GM19452 (cell line): ENCODE measurements at regions not wholly inside any gene's neighbourhood (a gene's known extent, or its start where the extent isn't known, plus 50 kb on each side); places are given as distances from the start of the nearest gene placed in this dataset.

Source experiments
- ATAC-seq: cut with Tn5 transposase; IDR thresholded peaks from one replicate; pipeline ENCODE4 v1.9.1; 2021; ENCODE audit not compliant: unreplicated experiment

GRCh38 chr14:99040052-99040451 is 231.9 kb downstream of the BCL11B start:
- no peak for ATAC-seq

DNA sequence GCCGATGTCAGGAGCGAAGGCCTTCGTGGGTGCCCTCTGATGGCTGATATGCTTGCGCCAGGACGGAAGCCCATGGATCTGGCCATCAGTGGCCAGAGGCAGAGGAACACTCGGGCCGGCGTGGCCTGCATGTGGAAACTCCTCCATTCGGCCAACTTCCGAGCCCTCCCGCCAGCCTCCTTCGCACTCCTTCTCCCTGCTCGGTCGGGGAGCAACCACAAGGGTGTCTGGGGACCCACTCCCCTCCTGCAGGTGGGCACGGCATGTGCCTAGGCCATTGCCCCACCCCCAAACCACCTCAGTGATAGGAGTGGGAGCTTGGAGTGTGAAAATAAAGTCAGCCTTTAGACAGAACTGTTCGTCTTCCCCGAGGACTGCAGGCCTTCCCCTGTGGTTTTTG is 231.3 kb downstream of the BCL11B start:
- ATAC-seq = no peak

- no peak for ATAC-seq
Observed at GRCh38 chr14:99041141-99041819, 230.7 kb downstream of the BCL11B start.

DNA sequence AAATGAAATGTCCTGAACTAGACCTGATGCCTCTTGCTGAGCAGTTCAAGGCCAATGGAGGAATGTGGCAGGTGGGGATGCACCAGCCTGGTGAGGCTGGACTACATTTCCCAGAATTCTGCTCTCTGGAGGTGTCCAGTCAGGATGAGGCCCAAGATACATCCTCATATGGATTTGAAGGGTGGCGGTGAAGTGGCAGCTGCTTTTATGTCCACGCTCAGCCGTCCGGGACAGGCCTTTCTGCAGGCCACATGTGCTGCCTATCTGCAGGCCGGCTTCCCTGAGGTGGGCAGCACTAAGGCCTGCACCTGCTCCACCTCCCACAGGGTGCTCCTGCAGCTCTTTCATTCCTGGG is 230.2 kb downstream of the BCL11B start:
- ATAC-seq = no peak

DNA sequence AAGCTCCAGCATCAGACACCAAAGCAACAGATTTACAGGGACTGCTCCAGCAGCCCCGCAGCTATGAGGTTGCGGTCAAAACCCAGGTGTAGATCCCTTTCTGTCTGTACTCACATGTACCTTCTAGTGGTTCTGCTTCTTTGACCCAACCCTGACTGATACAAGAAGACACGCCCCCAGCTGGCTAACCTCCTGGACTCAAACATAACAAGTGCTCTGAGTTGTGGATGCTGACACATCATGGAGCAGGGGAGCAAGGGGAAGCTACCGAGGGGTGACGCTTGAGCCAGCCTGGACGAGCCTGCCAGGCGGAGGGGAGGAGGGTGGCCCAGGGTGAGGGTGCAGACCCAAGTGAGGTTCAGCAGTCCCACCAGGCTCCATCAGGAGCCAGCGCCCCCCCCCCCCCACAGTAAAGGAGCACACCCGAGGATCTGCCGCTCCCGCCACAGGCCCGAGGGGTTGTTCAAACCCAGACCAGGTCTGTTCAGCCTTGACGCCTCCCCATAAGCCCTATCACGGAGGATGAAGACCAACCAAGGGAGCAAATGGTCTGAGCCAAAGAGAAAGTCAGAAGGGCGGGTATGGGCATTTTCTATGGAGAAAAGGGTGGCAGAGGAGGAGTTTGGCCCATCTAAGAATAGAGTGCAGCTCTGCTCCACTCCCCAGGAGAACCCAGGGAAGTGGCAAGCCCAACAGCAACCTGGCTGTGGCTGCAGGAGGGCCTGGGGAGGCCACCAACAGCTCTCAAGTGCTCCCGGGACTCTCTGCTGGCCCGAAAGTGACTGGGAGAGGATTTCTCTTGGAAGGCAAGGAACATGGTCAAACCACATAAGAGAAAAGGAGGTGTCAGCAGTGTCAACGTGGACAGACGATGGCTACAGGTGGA is 229.4 kb downstream of the BCL11B start:
- ATAC-seq = no peak

GRCh38 chr14:99043267-99043615 is 228.8 kb downstream of the BCL11B start:
- ATAC-seq = no peak

GRCh38 chr14:99043756-99044155 is 228.2 kb downstream of the BCL11B start:
- ATAC-seq = no peak

GRCh38 chr14:99047441-99048031 is 224.5 kb downstream of the BCL11B start:
- ATAC-seq = no peak

DNA sequence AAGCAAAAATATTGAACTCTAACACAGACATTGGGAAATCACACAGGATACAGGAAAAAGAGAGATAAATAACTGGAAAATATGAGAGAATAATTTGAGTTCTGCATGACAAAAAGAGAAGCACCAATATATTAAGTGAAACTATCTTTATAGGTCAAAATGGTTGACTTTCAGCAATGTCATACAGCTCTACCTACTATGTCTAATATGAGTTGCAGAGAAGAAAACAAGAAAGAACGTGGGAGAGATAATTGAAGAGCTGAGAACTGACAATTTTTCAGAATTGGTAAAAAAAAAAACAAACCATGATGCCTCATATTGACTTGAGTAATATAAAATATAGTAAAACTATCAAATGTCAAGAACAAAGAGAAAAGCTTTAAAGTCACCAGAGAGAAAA is 221.7 kb downstream of the BCL11B start:
- ATAC-seq = no peak

GRCh38 chr14:99052467-99052866 is 219.5 kb downstream of the BCL11B start:
- no peak for ATAC-seq

GRCh38 chr14:99055019-99055418 is 217.0 kb downstream of the BCL11B start:
- ATAC-seq = no peak

DNA sequence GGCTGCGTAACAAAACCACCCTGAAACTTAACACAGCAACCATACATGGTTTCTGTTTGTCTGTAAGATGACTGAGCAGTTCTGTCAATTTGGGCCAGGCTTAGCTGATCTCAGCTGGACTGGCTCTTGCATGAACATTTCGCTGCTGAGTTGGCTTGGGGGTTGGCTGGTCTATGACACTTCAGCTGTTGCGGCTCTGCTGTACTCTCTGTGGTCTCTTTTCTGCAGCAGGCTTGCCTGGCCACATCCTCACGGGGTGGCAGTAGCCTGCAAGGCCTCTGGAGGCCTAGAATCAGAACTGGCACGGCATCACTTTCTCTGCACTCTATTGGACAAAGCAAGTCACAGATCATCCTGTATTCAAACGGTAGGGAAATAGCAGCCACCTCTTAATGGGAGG is 216.2 kb downstream of the BCL11B start:
- no peak for ATAC-seq

- ATAC-seq = no peak
Observed at GRCh38 chr14:99057576-99058083, 214.4 kb downstream of the BCL11B start.

DNA sequence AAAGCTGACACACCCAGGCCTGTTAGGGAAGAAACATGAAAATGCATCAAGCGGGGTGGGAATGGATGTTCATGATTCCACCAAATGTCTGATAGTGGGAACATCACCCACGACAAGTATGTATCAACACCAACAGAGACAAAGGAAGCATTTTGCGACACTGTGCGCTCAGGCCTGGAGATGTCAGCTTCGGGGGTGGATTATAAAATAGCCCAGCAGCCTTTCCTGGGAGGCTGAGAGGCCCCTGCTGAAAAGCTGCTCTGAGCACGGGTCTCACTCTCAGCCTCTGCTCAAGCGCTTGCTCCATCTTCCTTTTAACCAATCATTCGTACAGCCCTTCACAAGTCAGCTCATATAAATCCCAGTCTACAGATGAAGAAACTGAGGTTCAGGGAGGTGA is 213.5 kb downstream of the BCL11B start:
- ATAC-seq = no peak

DNA sequence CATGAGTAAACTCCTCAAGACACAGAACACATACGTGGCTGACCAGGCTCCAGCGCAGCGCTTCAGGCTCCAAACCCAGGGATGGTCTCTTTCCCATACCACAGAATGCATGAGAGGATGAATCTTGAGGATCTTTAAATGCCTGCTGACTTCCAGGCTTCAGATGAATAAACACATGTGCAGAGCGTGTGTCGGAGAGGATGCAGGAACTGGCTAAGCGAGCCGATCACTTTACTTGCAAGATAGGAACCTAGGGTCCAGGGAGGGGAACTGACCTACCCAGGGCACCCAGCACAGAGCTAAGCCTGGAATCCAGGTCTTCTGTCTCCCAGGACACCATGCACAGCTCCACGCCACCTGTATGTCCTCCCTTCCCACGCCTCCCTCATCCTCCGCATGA is 209.8 kb downstream of the BCL11B start:
- ATAC-seq = no peak

DNA sequence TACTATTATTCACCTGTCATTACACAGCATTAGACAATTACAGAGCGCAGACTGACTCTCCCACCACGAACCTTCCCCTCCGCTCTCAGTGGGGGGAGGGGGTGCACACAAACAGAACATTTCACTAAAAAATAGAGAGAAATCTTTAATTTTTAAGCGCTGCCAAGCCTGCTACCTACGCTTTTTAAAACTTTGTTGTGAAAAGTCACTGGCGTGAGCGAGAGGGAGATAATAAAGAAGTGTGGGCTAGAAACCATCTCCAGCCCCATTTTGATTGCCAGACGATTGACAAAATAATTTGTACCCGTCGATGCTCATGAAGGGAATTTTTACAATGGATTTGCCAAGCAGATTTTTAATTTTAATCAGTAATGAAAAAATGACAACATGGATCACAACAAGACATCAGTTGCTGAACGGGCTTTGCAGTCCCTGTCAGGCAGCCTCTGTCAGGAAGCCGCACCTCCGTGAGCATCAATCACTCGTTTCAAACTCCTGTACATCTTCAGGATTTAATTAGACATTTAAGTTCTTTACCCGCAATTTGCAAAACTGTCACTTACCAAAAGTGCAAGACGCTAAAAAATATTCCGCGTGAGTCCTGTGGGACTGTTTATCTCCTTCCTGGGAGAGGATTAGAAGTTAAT is 209.1 kb downstream of the BCL11B start:
- no peak for ATAC-seq

GRCh38 chr14:99063620-99064225 is 208.3 kb downstream of the BCL11B start:
- no peak for ATAC-seq

GRCh38 chr14:99064262-99064954 is 207.6 kb downstream of the BCL11B start:
- no peak for ATAC-seq

DNA sequence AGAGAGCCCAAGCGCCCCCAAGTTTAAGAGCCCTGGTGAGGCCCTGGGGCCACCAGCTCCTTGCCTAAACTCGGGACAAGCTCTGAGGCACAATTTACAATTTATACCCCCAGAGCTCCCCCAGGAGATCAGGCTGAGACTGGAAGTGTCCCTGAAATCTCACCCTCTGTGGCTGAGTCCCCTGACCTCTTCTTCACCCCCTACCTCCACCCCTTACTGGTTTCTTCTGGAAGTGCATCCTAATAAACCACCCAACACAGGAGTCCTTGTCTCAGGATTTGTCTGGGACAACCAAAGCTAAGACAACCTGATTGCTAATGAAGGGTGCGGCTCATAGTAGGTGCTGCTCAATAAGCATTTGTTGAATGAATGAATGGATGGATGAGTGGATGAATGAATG is 206.4 kb downstream of the BCL11B start:
- ATAC-seq = no peak

- ATAC-seq = no peak
Observed at GRCh38 chr14:99066378-99066777, 205.6 kb downstream of the BCL11B start.
